IPS DF 6.9 (cell line): ENCODE measurements at regions not wholly inside any gene's neighbourhood (a gene's known extent, or its start where the extent isn't known, plus 50 kb on each side); places are given as distances from the start of the nearest gene placed in this dataset.
A peak's percentile ranks its signal among the peaks of the same experiment; 100 is the strongest.

ENCODE experiments used
- DNase-seq: peaks from one replicate; pipeline ENCODE4 v3.0.0-alpha.2; 2013; ENCODE audit warnings: low read depth, low spot score
- H3K27ac ChIP-seq: one replicate; pipeline ENCODE4 v1.5.1; 2013; ENCODE audit warnings: low read length, control low read depth
- H3K27me3 ChIP-seq: 2 replicates; pipeline ENCODE4 v1.6.1; 2013; ENCODE audit warnings: mild to moderate bottlenecking, low read length; ENCODE audit not compliant: control insufficient read depth, insufficient read depth
- H3K36me3 ChIP-seq: 2 replicates; pipeline ENCODE4 v1.6.1; 2013; ENCODE audit warnings: low read length; ENCODE audit not compliant: control insufficient read depth, insufficient read depth
- H3K4me1 ChIP-seq: 2 replicates; pipeline ENCODE4 v1.6.1; 2013; ENCODE audit warnings: low read length; ENCODE audit not compliant: control insufficient read depth, insufficient read depth
- H3K4me3 ChIP-seq: 2 replicates; pipeline ENCODE4 v1.5.1; 2013; ENCODE audit warnings: mild to moderate bottlenecking, low read length
- H3K9me3 ChIP-seq: 2 replicates; pipeline ENCODE4 v1.6.1; 2013; ENCODE audit warnings: low read length, inconsistent platforms; ENCODE audit not compliant: control insufficient read depth, insufficient read depth
- WGBS: extraction: QIAGEN DNeasy Blood & Tissue Kit; methylation state at CpG from one replicate; pipeline ENCODE4 v1.1.7; 2013; ENCODE audit warnings: mixed read lengths, missing lambda C conversion rate; ENCODE audit not compliant: insufficient read length, insufficient coverage; 5-methylcytosine and 5-hydroxymethylcytosine counted together

GRCh38 chr6:54991761-54992330 is 145.3 kb downstream of the FAM83B start:
- Histone ChIP-seq H3K4me3 (no peak overlapping the region), H3K9me3 (no peaks in the 10 kb centered on the region), H3K36me3 (no peaks in the 10 kb centered on the region), H3K27me3 (no peaks in the 10 kb centered on the region), H3K4me1 (no peaks in the 10 kb centered on the region), H3K27ac (no peak overlapping the region)
- DNase-seq: no peak
- WGBS: no CpG with 5 or more reads among the region's 1 CpG

GRCh38 chr6:54992789-54993188 is 146.2 kb downstream of the FAM83B start:
- DNase-seq: peak; percentile 11
- no peaks in the 10 kb centered on the region for H3K4me1 ChIP-seq
- no peaks in the 10 kb centered on the region for H3K27me3 ChIP-seq
- no peaks in the 10 kb centered on the region for H3K9me3 ChIP-seq
- H3K4me3 ChIP-seq: no peak overlapping the region
- no peak overlapping the region for H3K27ac ChIP-seq
- H3K36me3 ChIP-seq: no peaks in the 10 kb centered on the region

- Histone ChIP-seq H3K27ac (no peak overlapping the region), H3K27me3 (no peaks in the 10 kb centered on the region), H3K4me3 (no peak overlapping the region), H3K4me1 (no peaks in the 10 kb centered on the region), H3K9me3 (no peaks in the 10 kb centered on the region), H3K36me3 (no peaks in the 10 kb centered on the region)
- DNase-seq: no peak
- whole genome bisulfite sequencing: no CpG with 5 or more reads among the region's 4 CpGs
Observed at GRCh38 chr6:54993294-54993693, 146.7 kb downstream of the FAM83B start.

GRCh38 chr6:54993948-54994347 is 147.4 kb downstream of the FAM83B start:
- WGBS: no CpG with 5 or more reads among the region's 2 CpGs
- DNase-seq: no peak
- H3K36me3 ChIP-seq: no peaks in the 10 kb centered on the region
- no peak overlapping the region for H3K4me3 ChIP-seq
- H3K27me3 ChIP-seq: no peaks in the 10 kb centered on the region
- H3K4me1 ChIP-seq: no peaks in the 10 kb centered on the region
- H3K9me3 ChIP-seq: no peaks in the 10 kb centered on the region
- H3K27ac ChIP-seq: no peak overlapping the region

GRCh38 chr6:54998576-54998975 is 152.0 kb downstream of the FAM83B start:
- no peak overlapping the region for H3K4me3 ChIP-seq
- H3K4me1 ChIP-seq: no peaks in the 10 kb centered on the region
- no peaks in the 10 kb centered on the region for H3K27me3 ChIP-seq
- no CpG with 5 or more reads among the region's 3 CpGs for WGBS
- H3K27ac ChIP-seq: no peak overlapping the region
- no peaks in the 10 kb centered on the region for H3K36me3 ChIP-seq
- no peaks in the 10 kb centered on the region for H3K9me3 ChIP-seq
- no peak for DNase-seq

- Histone ChIP-seq H3K27me3 (no peaks in the 10 kb centered on the region), H3K27ac (no peak overlapping the region), H3K4me1 (no peaks in the 10 kb centered on the region), H3K4me3 (no peak overlapping the region), H3K9me3 (no peaks in the 10 kb centered on the region), H3K36me3 (no peaks in the 10 kb centered on the region)
- no CpG with 5 or more reads among the region's 4 CpGs for WGBS
- no peak for DNase-seq
Observed at GRCh38 chr6:55003719-55004430, 157.3 kb downstream of the FAM83B start.

- no CpG with 5 or more reads among the region's 8 CpGs for WGBS
- H3K27me3 ChIP-seq: no peaks in the 10 kb centered on the region
- DNase-seq: no peak
Observed at GRCh38 chr6:55009131-55009530, 162.6 kb downstream of the FAM83B start.

GRCh38 chr6:55011034-55011433 is 163.3 kb upstream of the HCRTR2 start:
- H3K36me3 ChIP-seq: no peaks in the 10 kb centered on the region
- no peaks in the 10 kb centered on the region for H3K27me3 ChIP-seq
- H3K4me1 ChIP-seq: no peaks in the 10 kb centered on the region
- DNase-seq: no peak
- no CpG with 5 or more reads among the region's 3 CpGs for WGBS
- no peak overlapping the region for H3K4me3 ChIP-seq
- no peak overlapping the region for H3K27ac ChIP-seq
- no peaks in the 10 kb centered on the region for H3K9me3 ChIP-seq

More at GRCh38 chr6:55009131-55009530, 162.6 kb downstream of the FAM83B start:
- Histone ChIP-seq H3K27ac (no peak overlapping the region), H3K36me3 (no peaks in the 10 kb centered on the region), H3K4me1 (no peaks in the 10 kb centered on the region), H3K9me3 (no peaks in the 10 kb centered on the region), H3K4me3 (no peak overlapping the region)

- Histone ChIP-seq H3K4me1 (no peaks in the 10 kb centered on the region), H3K9me3 (no peaks in the 10 kb centered on the region), H3K36me3 (no peaks in the 10 kb centered on the region), H3K27ac (no peak overlapping the region), H3K27me3 (no peaks in the 10 kb centered on the region), H3K4me3 (no peak overlapping the region)
- 100% methylated on average over 3 of the region's 4 CpGs for WGBS
- no peak for DNase-seq
Observed at GRCh38 chr6:55012454-55012853, 161.9 kb upstream of the HCRTR2 start.

GRCh38 chr6:55014321-55015088 is 159.8 kb upstream of the HCRTR2 start:
- no peaks in the 10 kb centered on the region for H3K36me3 ChIP-seq
- H3K27ac ChIP-seq: no peak overlapping the region
- H3K27me3 ChIP-seq: no peaks in the 10 kb centered on the region
- no peak for DNase-seq
- no peaks in the 10 kb centered on the region for H3K9me3 ChIP-seq
- H3K4me3 ChIP-seq: no peak overlapping the region
- WGBS: no CpG with 5 or more reads among the region's 1 CpG
- no peaks in the 10 kb centered on the region for H3K4me1 ChIP-seq
